ENCODE measurements at regions not wholly inside any gene's neighbourhood (a gene's known extent, or its start where the extent isn't known, plus 50 kb on each side); places are given as distances from the start of the nearest gene placed in this dataset.

DNA sequence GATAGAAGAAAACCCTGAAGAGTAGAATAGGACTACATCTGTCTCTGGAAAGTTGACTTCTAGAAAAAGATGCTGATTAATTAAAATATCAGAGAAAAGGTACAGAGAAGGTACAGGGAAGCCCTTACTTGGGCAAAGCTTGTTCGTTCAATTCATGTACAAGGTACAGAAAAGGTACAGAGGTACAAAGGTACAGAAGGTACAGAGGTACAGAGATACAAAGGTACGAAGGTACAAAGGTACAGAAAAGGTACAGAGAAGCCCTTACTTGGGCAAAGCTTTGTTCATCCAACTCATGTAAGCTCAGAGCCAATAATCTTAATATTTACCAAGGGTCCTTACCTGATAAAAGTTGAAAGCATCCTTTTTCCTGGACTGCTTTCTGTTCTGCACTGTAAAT is 182.3 kb downstream of the PCSK1 start:
- Histone ChIP-seq H3K27ac (ENCODE audit: low read depth, low read length) (no peak overlapping the region), H3K9ac (ENCODE audit: extremely low read depth, low read length, poor library complexity, severe bottlenecking) (no peak overlapping the region), H3K27me3 (ENCODE audit: control insufficient read depth, insufficient read depth, low read length, poor library complexity, severe bottlenecking) (no peaks in the 10 kb centered on the region), H3K9me3 (ENCODE audit: control insufficient read depth, low read length) (no peaks in the 10 kb centered on the region), H3K4me3 (ENCODE audit: low read length) (no peak overlapping the region), H3K36me3 (ENCODE audit: control insufficient read depth, insufficient read depth, low read length) (no peaks in the 10 kb centered on the region), H3K4me1 (ENCODE audit: control insufficient read depth, insufficient read depth, low read length) (peaks cover 7% of the 10 kb centered on the region)
- Mint-ChIP-seq H3K9me3 (no peaks in the 10 kb centered on the region), H3K4me3 (no peak overlapping the region), H3K27me3 (ENCODE audit: insufficient read depth) (no peaks in the 10 kb centered on the region), H3K36me3 (ENCODE audit: low read depth) (no peaks in the 10 kb centered on the region), H3K27ac (no peak overlapping the region), H3K4me1 (peaks cover 16% of the 10 kb centered on the region)
- WGBS, 2 experiments (ENCODE audit: insufficient coverage in 1 of 2, insufficient read length in 1 of 2), result 91 to 95% methylated on average over 2 of the region's 2 CpGs
- TF ChIP-seq, protein P1, sequence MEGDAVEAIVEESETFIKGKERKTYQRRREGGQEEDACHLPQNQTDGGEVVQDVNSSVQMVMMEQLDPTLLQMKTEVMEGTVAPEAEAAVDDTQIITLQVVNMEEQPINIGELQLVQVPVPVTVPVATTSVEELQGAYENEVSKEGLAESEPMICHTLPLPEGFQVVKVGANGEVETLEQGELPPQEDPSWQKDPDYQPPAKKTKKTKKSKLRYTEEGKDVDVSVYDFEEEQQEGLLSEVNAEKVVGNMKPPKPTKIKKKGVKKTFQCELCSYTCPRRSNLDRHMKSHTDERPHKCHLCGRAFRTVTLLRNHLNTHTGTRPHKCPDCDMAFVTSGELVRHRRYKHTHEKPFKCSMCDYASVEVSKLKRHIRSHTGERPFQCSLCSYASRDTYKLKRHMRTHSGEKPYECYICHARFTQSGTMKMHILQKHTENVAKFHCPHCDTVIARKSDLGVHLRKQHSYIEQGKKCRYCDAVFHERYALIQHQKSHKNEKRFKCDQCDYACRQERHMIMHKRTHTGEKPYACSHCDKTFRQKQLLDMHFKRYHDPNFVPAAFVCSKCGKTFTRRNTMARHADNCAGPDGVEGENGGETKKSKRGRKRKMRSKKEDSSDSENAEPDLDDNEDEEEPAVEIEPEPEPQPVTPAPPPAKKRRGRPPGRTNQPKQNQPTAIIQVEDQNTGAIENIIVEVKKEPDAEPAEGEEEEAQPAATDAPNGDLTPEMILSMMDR (conservative IDR thresholded peaks at IDR 0.05), result no peak
- no peak for DNase-seq

DNA sequence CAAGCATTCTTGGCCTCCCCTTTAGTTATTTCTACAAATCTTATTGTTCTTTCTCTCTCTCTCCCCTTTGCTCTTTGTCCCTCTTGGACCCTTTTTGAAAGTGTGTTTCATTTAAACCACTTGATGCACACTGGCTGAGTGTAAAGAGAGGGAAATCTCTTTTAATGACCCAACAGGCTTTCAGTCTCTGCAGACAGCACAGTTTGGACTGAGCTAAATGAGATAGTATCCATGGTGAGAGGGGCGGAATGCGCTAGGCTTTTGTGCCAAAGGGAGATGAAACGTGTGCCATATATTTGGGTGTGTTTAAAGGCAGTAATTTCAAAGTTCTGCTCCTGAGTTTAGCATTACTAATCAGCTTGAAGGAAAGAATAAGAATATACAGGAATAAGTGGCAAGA is 184.9 kb downstream of the PCSK1 start:
- Mint-ChIP-seq H3K4me1 (peaks cover 16% of the 10 kb centered on the region), H3K27me3 (ENCODE audit: insufficient read depth) (no peaks in the 10 kb centered on the region)

DNA sequence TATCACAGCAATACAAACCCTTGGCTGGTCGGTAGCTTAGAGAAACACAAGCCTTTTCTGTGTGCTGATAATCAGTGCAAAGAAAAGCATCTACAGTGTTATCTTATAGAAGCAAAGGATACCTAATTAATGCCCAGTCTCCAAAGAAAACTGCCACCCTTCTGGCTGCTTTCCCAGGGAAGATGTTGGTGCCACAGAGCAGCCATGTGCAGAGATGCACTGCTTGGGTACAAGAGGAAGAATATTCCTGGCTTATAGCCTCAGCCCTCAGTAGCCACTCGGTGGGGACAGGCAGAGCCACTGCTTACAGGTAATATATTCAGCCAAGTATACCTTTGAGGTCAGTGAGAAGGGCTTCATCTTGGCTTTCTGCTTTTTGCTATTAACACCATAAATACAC is 185.3 kb downstream of the PCSK1 start:
- Mint-ChIP-seq H3K9me3 (no peaks in the 10 kb centered on the region), H3K4me3 (no peak overlapping the region), H3K27me3 (ENCODE audit: insufficient read depth) (no peaks in the 10 kb centered on the region), H3K4me1 (peaks cover 16% of the 10 kb centered on the region), H3K36me3 (ENCODE audit: low read depth) (no peaks in the 10 kb centered on the region), H3K27ac (no peak overlapping the region)
- H3K27ac ChIP-seq (ENCODE audit: low read depth, low read length), result peak overlapping the region; percentile 32
- no peak overlapping the region for H3K9ac ChIP-seq (ENCODE audit: extremely low read depth, low read length, poor library complexity, severe bottlenecking)
- DNase-seq, result no peak
- H3K36me3 ChIP-seq (ENCODE audit: control insufficient read depth, insufficient read depth, low read length), result no peaks in the 10 kb centered on the region
- peaks cover 7% of the 10 kb centered on the region for H3K4me1 ChIP-seq (ENCODE audit: control insufficient read depth, insufficient read depth, low read length)
- no peak overlapping the region for H3K4me3 ChIP-seq (ENCODE audit: low read length)
- WGBS, 2 experiments (ENCODE audit: insufficient coverage in 1 of 2, insufficient read length in 1 of 2), result 83 to 85% methylated on average over 1 to 2 of the region's 2 CpGs
- no peaks in the 10 kb centered on the region for H3K27me3 ChIP-seq (ENCODE audit: control insufficient read depth, insufficient read depth, low read length, poor library complexity, severe bottlenecking)
- no peaks in the 10 kb centered on the region for H3K9me3 ChIP-seq (ENCODE audit: control insufficient read depth, low read length)
- TF ChIP-seq, protein P1 (conservative IDR thresholded peaks at IDR 0.05), result no peak

More for the DNA sequence above, 184.9 kb downstream of the PCSK1 start:
- Histone ChIP-seq H3K9ac (ENCODE audit: extremely low read depth, low read length, poor library complexity, severe bottlenecking) (no peak overlapping the region), H3K36me3 (ENCODE audit: control insufficient read depth, insufficient read depth, low read length) (no peaks in the 10 kb centered on the region), H3K9me3 (ENCODE audit: control insufficient read depth, low read length) (no peaks in the 10 kb centered on the region), H3K27ac (ENCODE audit: low read depth, low read length) (peak overlapping the region; percentile 32), H3K27me3 (ENCODE audit: control insufficient read depth, insufficient read depth, low read length, poor library complexity, severe bottlenecking) (no peaks in the 10 kb centered on the region), H3K4me3 (ENCODE audit: low read length) (no peak overlapping the region), H3K4me1 (ENCODE audit: control insufficient read depth, insufficient read depth, low read length) (peaks cover 7% of the 10 kb centered on the region)
- TF ChIP-seq, protein P1 (conservative IDR thresholded peaks at IDR 0.05), result no peak
- WGBS, 2 experiments (ENCODE audit: insufficient coverage in 1 of 2, insufficient read length in 1 of 2), result 83 to 89% methylated on average over 3 of the region's 3 CpGs
- H3K4me3 Mint-ChIP-seq, result no peak overlapping the region
- DNase-seq, result no peak
- no peak overlapping the region for H3K27ac Mint-ChIP-seq
- no peaks in the 10 kb centered on the region for H3K36me3 Mint-ChIP-seq (ENCODE audit: low read depth)
- no peaks in the 10 kb centered on the region for H3K9me3 Mint-ChIP-seq
